ENCODE measurements at regions not wholly inside any gene's neighbourhood (a gene's known extent, or its start where the extent isn't known, plus 50 kb on each side); places are given as distances from the start of the nearest gene placed in this dataset.

GRCh38 chr3:145801696-145802095 is 359.3 kb downstream of the PLOD2 start:
- H3K9me3 ChIP-seq (ENCODE audit: insufficient read depth, low read length): no peaks in the 10 kb centered on the region
- no peak overlapping the region for H3K4me3 ChIP-seq (ENCODE audit: insufficient read length, low read depth)
- DNase-seq (ENCODE audit: low read depth, low spot score): no peak
- no peaks in the 10 kb centered on the region for H3K27me3 ChIP-seq (ENCODE audit: insufficient read depth, insufficient read length)
- H3K9ac ChIP-seq (ENCODE audit: insufficient read length, low read depth): no peak overlapping the region
- TF ChIP-seq ZNF274 (IDR thresholded peaks at IDR 0.05; ENCODE audit: low read depth, low read length) (no peak), YY1 (IDR thresholded peaks at IDR 0.05; ENCODE audit: insufficient read depth, insufficient read length) (no peak), SUZ12 (IDR thresholded peaks at IDR 0.05; ENCODE audit: extremely low read depth, insufficient read depth, insufficient read length) (no peak)
- no peaks in the 10 kb centered on the region for H3K4me1 ChIP-seq (ENCODE audit: insufficient read depth, insufficient read length)
- H3K36me3 ChIP-seq (ENCODE audit: insufficient read depth, insufficient read length, low read length): no peaks in the 10 kb centered on the region

GRCh38 chr3:145807990-145808389 is 353.0 kb downstream of the PLOD2 start:
- Histone ChIP-seq H3K9me3 (ENCODE audit: insufficient read depth, low read length) (no peaks in the 10 kb centered on the region), H3K4me1 (ENCODE audit: insufficient read depth, insufficient read length) (no peaks in the 10 kb centered on the region), H3K4me3 (ENCODE audit: insufficient read length, low read depth) (no peak overlapping the region), H3K36me3 (ENCODE audit: insufficient read depth, insufficient read length, low read length) (no peaks in the 10 kb centered on the region), H3K9ac (ENCODE audit: insufficient read length, low read depth) (no peak overlapping the region), H3K27me3 (ENCODE audit: insufficient read depth, insufficient read length) (no peaks in the 10 kb centered on the region)
- DNase-seq (ENCODE audit: low read depth, low spot score): no peak
- TF ChIP-seq SUZ12 (IDR thresholded peaks at IDR 0.05; ENCODE audit: extremely low read depth, insufficient read depth, insufficient read length): no peak
- no peak for TF ChIP-seq YY1 (IDR thresholded peaks at IDR 0.05; ENCODE audit: insufficient read depth, insufficient read length)
- no peak for TF ChIP-seq ZNF274 (IDR thresholded peaks at IDR 0.05; ENCODE audit: low read depth, low read length)

- no peaks in the 10 kb centered on the region for H3K4me1 ChIP-seq (ENCODE audit: insufficient read depth, insufficient read length)
- H3K4me3 ChIP-seq (ENCODE audit: insufficient read length, low read depth): no peak overlapping the region
- H3K27me3 ChIP-seq (ENCODE audit: insufficient read depth, insufficient read length): no peaks in the 10 kb centered on the region
- no peak overlapping the region for H3K9ac ChIP-seq (ENCODE audit: insufficient read length, low read depth)
- no peak for DNase-seq (ENCODE audit: low read depth, low spot score)
- TF ChIP-seq ZNF274 (IDR thresholded peaks at IDR 0.05; ENCODE audit: low read depth, low read length): no peak
- H3K36me3 ChIP-seq (ENCODE audit: insufficient read depth, insufficient read length, low read length): no peaks in the 10 kb centered on the region
- no peaks in the 10 kb centered on the region for H3K9me3 ChIP-seq (ENCODE audit: insufficient read depth, low read length)
Measured at GRCh38 chr3:145812391-145812790, 348.6 kb downstream of the PLOD2 start.

- Histone ChIP-seq H3K4me1 (ENCODE audit: insufficient read depth, insufficient read length) (no peaks in the 10 kb centered on the region), H3K4me3 (ENCODE audit: insufficient read length, low read depth) (no peak overlapping the region), H3K27me3 (ENCODE audit: insufficient read depth, insufficient read length) (no peaks in the 10 kb centered on the region), H3K9me3 (ENCODE audit: insufficient read depth, low read length) (peaks cover 6% of the 10 kb centered on the region), H3K36me3 (ENCODE audit: insufficient read depth, insufficient read length, low read length) (no peaks in the 10 kb centered on the region), H3K9ac (ENCODE audit: insufficient read length, low read depth) (no peak overlapping the region)
- TF ChIP-seq ZNF274 (IDR thresholded peaks at IDR 0.05; ENCODE audit: low read depth, low read length): no peak
- no peak for TF ChIP-seq SUZ12 (IDR thresholded peaks at IDR 0.05; ENCODE audit: extremely low read depth, insufficient read depth, insufficient read length)
- no peak for TF ChIP-seq YY1 (IDR thresholded peaks at IDR 0.05; ENCODE audit: insufficient read depth, insufficient read length)
- peak; percentile 77 for DNase-seq (ENCODE audit: low read depth, low spot score)
Measured at GRCh38 chr3:145815707-145816413, 345.1 kb downstream of the PLOD2 start.

GRCh38 chr3:145817870-145818483 is 343.0 kb downstream of the PLOD2 start:
- TF ChIP-seq SUZ12 (IDR thresholded peaks at IDR 0.05; ENCODE audit: extremely low read depth, insufficient read depth, insufficient read length) (no peak), ZNF274 (IDR thresholded peaks at IDR 0.05; ENCODE audit: low read depth, low read length) (no peak), YY1 (IDR thresholded peaks at IDR 0.05; ENCODE audit: insufficient read depth, insufficient read length) (no peak)

GRCh38 chr3:145820170-145820569 is 340.8 kb downstream of the PLOD2 start:
- Histone ChIP-seq H3K4me1 (ENCODE audit: insufficient read depth, insufficient read length) (no peaks in the 10 kb centered on the region), H3K9me3 (ENCODE audit: insufficient read depth, low read length) (peaks cover 10% of the 10 kb centered on the region), H3K4me3 (ENCODE audit: insufficient read length, low read depth) (no peak overlapping the region), H3K27me3 (ENCODE audit: insufficient read depth, insufficient read length) (no peaks in the 10 kb centered on the region), H3K9ac (ENCODE audit: insufficient read length, low read depth) (no peak overlapping the region), H3K36me3 (ENCODE audit: insufficient read depth, insufficient read length, low read length) (no peaks in the 10 kb centered on the region)
- no peak for TF ChIP-seq SUZ12 (IDR thresholded peaks at IDR 0.05; ENCODE audit: extremely low read depth, insufficient read depth, insufficient read length)
- TF ChIP-seq ZNF274 (IDR thresholded peaks at IDR 0.05; ENCODE audit: low read depth, low read length): no peak
- TF ChIP-seq YY1 (IDR thresholded peaks at IDR 0.05; ENCODE audit: insufficient read depth, insufficient read length): no peak
- no peak for DNase-seq (ENCODE audit: low read depth, low spot score)

More at GRCh38 chr3:145817870-145818483, 343.0 kb downstream of the PLOD2 start:
- H3K36me3 ChIP-seq (ENCODE audit: insufficient read depth, insufficient read length, low read length): no peaks in the 10 kb centered on the region
- H3K9me3 ChIP-seq (ENCODE audit: insufficient read depth, low read length): peaks cover 6% of the 10 kb centered on the region
- H3K9ac ChIP-seq (ENCODE audit: insufficient read length, low read depth): no peak overlapping the region
- H3K4me1 ChIP-seq (ENCODE audit: insufficient read depth, insufficient read length): no peaks in the 10 kb centered on the region
- DNase-seq (ENCODE audit: low read depth, low spot score): no peak
- H3K4me3 ChIP-seq (ENCODE audit: insufficient read length, low read depth): no peak overlapping the region
- no peaks in the 10 kb centered on the region for H3K27me3 ChIP-seq (ENCODE audit: insufficient read depth, insufficient read length)

GRCh38 chr3:145842294-145842902 is 318.6 kb downstream of the PLOD2 start:
- no peaks in the 10 kb centered on the region for H3K36me3 ChIP-seq (ENCODE audit: insufficient read depth, insufficient read length, low read length)
- H3K4me1 ChIP-seq (ENCODE audit: insufficient read depth, insufficient read length): no peaks in the 10 kb centered on the region
- no peak for DNase-seq (ENCODE audit: low read depth, low spot score)
- no peak overlapping the region for H3K9ac ChIP-seq (ENCODE audit: insufficient read length, low read depth)
- H3K27me3 ChIP-seq (ENCODE audit: insufficient read depth, insufficient read length): no peaks in the 10 kb centered on the region
- TF ChIP-seq YY1 (IDR thresholded peaks at IDR 0.05; ENCODE audit: insufficient read depth, insufficient read length) (no peak), SUZ12 (IDR thresholded peaks at IDR 0.05; ENCODE audit: extremely low read depth, insufficient read depth, insufficient read length) (no peak), ZNF274 (IDR thresholded peaks at IDR 0.05; ENCODE audit: low read depth, low read length) (no peak)
- H3K4me3 ChIP-seq (ENCODE audit: insufficient read length, low read depth): no peak overlapping the region
- H3K9me3 ChIP-seq (ENCODE audit: insufficient read depth, low read length): no peaks in the 10 kb centered on the region; the same call in 1 of the 2 replicates

Measured in NT2/D1 (cell line).